NCI-H1105 (cell line): ENCODE measurements at regions not wholly inside any gene's neighbourhood (a gene's known extent, or its start where the extent isn't known, plus 50 kb on each side); places are given as distances from the start of the nearest gene placed in this dataset.
A peak's percentile ranks its signal among the peaks of the same experiment; 100 is the strongest.

Experiments used
- DNase-seq: peaks from one replicate; lab custom pipeline; 2025; lab: John Stamatoyannopoulos, UW

GRCh38 chr3:187975561-187976364 lies 178.2 kb upstream of the LPP start:
- no peak for DNase-seq

- DNase-seq = no peak
Measured at GRCh38 chr3:187976365-187976900, 177.5 kb upstream of the LPP start.

DNA sequence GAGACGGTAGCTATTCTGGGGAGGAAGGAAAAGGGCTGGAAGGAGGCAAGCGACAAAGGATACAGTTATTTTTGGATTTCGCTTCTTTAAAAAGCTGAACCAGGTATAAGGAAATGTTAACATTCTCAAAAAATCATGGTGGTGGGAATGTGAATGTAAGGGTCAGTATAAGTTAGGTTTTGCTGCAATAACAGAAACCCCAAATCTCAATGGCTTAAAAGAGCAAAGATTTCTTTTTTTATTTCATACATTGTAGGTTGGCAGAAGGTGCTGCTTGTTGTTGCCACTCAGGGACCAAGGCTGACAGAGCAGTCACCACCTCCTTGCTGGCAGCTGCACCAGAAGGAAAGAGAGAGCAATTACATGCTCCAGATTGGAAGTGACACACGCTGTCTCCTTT lies 176.3 kb upstream of the LPP start:
- DNase-seq = no peak

DNA sequence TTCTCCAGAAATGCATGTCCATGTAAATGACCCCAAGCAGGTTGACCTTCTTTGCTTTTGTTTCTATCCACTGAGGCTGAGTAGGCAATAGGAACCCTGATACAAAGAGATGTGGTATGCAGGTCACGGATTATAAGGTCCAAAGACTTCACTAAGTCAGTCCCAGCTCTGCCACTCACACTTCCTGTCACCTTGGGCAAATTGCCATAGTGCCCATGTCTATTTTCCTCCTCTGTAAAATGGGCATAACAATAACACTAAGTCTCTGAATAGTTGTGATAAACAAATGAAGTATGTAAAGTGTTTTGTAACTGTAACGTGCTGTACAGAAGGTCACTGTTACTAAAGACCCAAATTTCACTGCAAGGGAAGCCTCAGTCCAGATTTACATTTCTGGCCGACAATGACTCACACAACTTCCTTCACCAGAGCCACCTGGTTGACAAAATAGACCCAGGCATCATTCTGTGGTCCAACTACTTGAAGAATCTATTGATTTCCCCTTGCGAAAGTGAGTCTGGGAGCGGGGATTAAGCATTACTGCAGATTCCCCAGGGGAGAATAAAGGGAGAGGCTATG lies 175.4 kb upstream of the LPP start:
- DNase-seq = no peak

- DNase-seq = no peak
Measured at GRCh38 chr3:187979564-187979963, 174.4 kb upstream of the LPP start.

- DNase-seq = no peak
Measured at GRCh38 chr3:187980861-187981260, 173.1 kb upstream of the LPP start.

GRCh38 chr3:187982142-187982541 lies 171.8 kb upstream of the LPP start:
- DNase-seq = no peak

- no peak for DNase-seq
Measured at GRCh38 chr3:187983484-187984124, 170.4 kb upstream of the LPP start.

DNA sequence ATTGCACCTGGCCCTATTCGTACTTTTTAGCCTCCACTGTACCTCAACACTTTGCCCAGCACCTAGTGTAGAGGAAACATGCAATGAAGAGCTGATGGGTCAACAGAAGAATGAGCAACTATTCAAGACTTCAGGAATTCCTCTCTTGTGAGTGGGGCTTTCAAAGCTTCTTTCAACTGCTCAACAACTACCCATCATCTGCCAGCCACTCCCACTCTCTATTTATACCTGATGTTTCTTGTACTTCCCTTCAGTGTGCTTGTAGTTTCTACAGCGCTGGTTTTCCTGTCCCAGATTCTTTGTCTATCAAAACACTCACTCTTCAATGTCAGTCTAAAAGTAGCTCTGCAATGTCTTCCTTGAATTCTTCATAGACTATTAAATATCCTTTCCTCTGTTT lies 168.3 kb upstream of the LPP start:
- no peak for DNase-seq

DNA sequence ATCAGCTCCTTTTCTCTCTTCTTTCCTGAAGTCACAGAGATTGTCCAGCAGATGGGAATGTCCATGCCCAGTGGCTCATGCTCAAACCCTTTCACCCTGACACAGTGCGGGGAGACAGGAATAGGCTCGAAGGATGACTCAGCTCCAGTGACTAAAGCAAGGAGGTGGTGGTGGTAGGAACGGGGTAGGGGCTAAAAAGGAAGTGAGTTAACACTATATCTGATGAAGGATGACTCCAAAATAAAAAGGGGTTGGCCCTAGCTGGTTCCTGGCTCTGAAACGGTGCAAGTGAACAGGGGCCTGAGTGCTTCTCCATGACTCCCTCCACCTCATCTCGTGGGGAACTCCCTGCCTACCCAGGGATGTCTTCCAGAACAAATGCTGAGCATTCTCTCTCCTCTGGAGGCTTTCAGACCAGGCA lies 167.4 kb upstream of the LPP start:
- no peak for DNase-seq

- no peak for DNase-seq
Measured at GRCh38 chr3:187987187-187987586, 166.8 kb upstream of the LPP start.

- DNase-seq = no peak
Measured at GRCh38 chr3:187987924-187988323, 166.0 kb upstream of the LPP start.

- DNase-seq = peak; percentile 87
Measured at GRCh38 chr3:187989575-187990153, 164.3 kb upstream of the LPP start.

GRCh38 chr3:187992609-187993008 lies 161.3 kb upstream of the LPP start:
- DNase-seq = no peak

GRCh38 chr3:187994221-187995042 lies 159.5 kb upstream of the LPP start:
- no peak for DNase-seq

- no peak for DNase-seq
Measured at GRCh38 chr3:187995043-187995400, 158.9 kb upstream of the LPP start.

DNA sequence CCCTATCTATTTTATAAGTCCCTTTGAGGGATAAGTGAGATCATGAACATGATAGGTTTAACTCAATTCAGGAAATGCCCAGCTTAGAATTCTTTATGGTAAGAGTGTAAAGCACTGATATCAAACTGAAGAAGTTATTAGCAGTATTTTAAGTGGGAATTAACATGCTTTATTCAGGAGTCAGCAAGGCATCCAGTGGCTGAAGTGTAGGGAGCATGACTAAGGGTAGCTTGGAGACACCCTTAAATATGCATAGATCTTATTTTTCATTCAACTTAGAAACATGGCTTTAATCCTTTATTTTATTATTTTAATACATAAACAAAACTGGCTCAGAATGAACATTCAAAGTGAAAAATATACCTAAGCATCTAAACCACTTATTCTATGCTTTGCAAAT lies 158.3 kb upstream of the LPP start:
- no peak for DNase-seq

- no peak for DNase-seq
Measured at GRCh38 chr3:187996609-187997008, 157.3 kb upstream of the LPP start.

- no peak for DNase-seq
Measured at GRCh38 chr3:187997490-187997889, 156.5 kb upstream of the LPP start.

GRCh38 chr3:187997946-187998561 lies 155.9 kb upstream of the LPP start:
- DNase-seq = no peak

GRCh38 chr3:187998611-187999010 lies 155.3 kb upstream of the LPP start:
- DNase-seq = no peak
